Chondrocyte (in vitro differentiated cells): ENCODE measurements at regions not wholly inside any gene's neighbourhood (a gene's known extent, or its start where the extent isn't known, plus 50 kb on each side); places are given as distances from the start of the nearest gene placed in this dataset.

Experiments
- DNase-seq: peaks from one replicate; pipeline ENCODE4 v3.0.0; 2021; ENCODE audit warnings: mixed read lengths, low spot score
- H3K27ac Mint-ChIP-seq: one replicate; pipeline ENCODE4 v1.8.0; 2021; ENCODE audit warnings: mild to moderate bottlenecking, moderate library complexity, mixed read lengths; ENCODE audit not compliant: unreplicated experiment
- H3K27me3 Mint-ChIP-seq: 2 replicates; pipeline ENCODE4 v1.8.0; 2021; ENCODE audit warnings: low read depth, mixed read lengths
- H3K36me3 Mint-ChIP-seq: 2 replicates; pipeline ENCODE4 v1.8.0; 2021; ENCODE audit warnings: low read depth, mixed read lengths
- H3K4me1 Mint-ChIP-seq: 2 replicates; pipeline ENCODE4 v1.8.0; 2021; ENCODE audit warnings: low read depth, mild to moderate bottlenecking, mixed read lengths
- H3K4me3 Mint-ChIP-seq: one replicate; pipeline ENCODE4 v1.8.0; 2021; ENCODE audit warnings: mild to moderate bottlenecking, moderate library complexity, mixed read lengths; ENCODE audit not compliant: unreplicated experiment
- H3K9me3 Mint-ChIP-seq: 2 replicates; pipeline ENCODE4 v1.8.0; 2021; ENCODE audit warnings: low read depth, mixed read lengths
- TF ChIP-seq, protein P1 (sequence below): fragments of 200-600 bp; sonication (generic); IDR thresholded peaks from 2 replicates; pipeline ENCODE4 v1.5.0; 2021; ENCODE audit warnings: antibody characterized with exemption, mild to moderate bottlenecking, moderate library complexity

DNA sequence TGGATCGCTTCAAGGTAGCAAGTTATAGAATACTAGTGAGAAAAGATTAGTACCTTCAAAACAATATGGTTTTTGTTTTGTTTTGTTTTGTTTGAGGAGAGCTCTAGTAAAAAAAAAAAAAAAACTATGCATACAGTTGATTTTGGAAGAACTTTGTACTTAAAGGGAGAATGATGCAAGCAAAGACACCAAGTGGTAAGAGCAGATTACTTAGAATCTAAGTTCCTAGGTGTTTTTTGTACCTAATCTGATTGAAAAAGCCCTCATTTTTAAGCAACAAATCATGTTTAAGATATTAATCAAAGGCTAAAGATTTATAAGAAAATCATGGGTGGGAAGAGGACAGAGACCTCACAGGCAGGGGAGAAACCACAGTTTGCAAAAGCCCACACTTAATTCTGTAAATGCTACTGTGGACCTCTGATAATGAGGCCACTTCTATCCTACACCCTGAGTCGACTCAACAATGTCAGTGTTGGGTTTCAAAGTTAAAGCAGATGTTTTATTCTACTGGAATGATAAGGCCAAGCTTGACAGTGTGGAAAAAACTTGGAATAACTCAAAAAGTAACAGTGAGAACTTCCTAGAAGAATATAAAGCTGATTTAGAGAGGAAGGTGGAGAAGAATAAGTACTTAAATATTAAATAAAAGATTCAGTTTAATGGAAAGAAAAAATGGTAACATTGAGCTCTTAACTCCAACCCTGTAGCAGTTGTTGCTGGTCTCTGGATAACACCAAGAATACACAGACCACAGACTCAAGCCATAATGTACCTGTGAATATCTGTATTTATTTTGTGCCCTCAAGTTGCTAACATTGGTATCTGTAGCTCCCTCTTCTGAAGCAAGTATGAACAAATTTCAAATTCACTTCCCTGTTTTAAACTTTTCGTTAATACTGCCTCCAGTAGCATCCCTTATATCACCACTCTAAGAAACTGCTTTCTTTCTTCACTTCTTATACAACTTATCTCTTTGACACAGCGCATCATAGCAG is 1047.8 kb downstream of the EPHA7 start:
- peaks cover 6% of the 10 kb centered on the region for H3K4me1 Mint-ChIP-seq
- no peak overlapping the region for H3K4me3 Mint-ChIP-seq
- no peak overlapping the region for H3K27ac Mint-ChIP-seq
- TF ChIP-seq, protein P1, sequence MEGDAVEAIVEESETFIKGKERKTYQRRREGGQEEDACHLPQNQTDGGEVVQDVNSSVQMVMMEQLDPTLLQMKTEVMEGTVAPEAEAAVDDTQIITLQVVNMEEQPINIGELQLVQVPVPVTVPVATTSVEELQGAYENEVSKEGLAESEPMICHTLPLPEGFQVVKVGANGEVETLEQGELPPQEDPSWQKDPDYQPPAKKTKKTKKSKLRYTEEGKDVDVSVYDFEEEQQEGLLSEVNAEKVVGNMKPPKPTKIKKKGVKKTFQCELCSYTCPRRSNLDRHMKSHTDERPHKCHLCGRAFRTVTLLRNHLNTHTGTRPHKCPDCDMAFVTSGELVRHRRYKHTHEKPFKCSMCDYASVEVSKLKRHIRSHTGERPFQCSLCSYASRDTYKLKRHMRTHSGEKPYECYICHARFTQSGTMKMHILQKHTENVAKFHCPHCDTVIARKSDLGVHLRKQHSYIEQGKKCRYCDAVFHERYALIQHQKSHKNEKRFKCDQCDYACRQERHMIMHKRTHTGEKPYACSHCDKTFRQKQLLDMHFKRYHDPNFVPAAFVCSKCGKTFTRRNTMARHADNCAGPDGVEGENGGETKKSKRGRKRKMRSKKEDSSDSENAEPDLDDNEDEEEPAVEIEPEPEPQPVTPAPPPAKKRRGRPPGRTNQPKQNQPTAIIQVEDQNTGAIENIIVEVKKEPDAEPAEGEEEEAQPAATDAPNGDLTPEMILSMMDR = no peak
- H3K9me3 Mint-ChIP-seq = peaks cover 12% of the 10 kb centered on the region
- DNase-seq = no peak
- no peaks in the 10 kb centered on the region for H3K27me3 Mint-ChIP-seq
- H3K36me3 Mint-ChIP-seq = no peaks in the 10 kb centered on the region

DNA sequence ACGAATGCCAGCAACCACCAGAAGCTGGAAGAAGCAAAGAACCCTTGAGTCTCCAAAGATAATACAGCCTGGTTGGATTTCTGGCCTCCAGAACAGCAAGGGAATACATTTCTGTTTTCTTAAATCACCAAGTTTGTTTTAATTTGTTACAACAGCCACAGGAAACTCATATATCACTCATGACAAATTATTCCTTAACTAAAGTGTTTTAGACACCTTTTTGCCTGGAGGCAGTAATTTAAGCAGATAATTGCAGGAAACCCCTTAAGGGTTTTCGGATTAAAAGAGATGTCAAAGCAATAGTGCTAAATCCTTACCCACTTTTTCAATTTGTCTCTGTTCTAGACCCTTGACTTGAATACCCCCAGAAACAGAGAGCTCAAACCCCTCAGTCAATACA is 1050.0 kb downstream of the EPHA7 start:
- H3K27ac Mint-ChIP-seq = peak overlapping the region; percentile 18
- no peaks in the 10 kb centered on the region for H3K27me3 Mint-ChIP-seq
- H3K36me3 Mint-ChIP-seq = no peaks in the 10 kb centered on the region
- TF ChIP-seq, protein P1 = no peak
- no peak for DNase-seq
- H3K4me1 Mint-ChIP-seq = peaks cover 10% of the 10 kb centered on the region
- no peak overlapping the region for H3K4me3 Mint-ChIP-seq
- H3K9me3 Mint-ChIP-seq = peaks cover 13% of the 10 kb centered on the region

DNA sequence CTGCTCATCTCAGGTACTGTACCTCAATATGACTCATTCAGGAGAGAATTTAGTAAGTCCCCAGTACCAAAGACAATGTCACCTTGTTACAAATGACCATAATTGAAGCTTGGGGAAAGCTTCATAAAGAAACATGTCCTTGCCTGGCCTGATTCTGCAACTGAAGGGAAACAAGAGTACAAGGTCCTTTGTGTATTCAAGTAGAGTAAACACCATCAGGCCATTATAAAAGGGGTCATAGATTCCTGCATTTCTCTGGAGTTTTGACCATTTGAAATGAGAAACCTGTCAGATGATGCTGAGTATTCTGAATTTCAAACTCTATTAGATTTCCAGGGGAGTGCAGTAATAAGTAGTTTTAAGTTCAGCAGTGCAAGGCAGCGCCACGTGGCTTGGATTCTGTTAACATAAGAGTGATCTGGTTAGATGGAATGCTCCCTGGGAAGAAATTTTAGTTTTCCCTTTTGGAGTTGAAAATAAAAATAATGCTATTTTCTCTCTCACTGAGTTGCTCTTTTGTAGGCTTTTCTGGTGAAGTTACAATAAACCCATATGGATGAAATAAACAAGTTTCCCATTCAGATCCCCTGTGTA is 1054.3 kb downstream of the EPHA7 start:
- Mint-ChIP-seq H3K27ac (no peak overlapping the region), H3K27me3 (no peaks in the 10 kb centered on the region), H3K9me3 (peaks cover 13% of the 10 kb centered on the region), H3K36me3 (no peaks in the 10 kb centered on the region), H3K4me1 (peaks cover 6% of the 10 kb centered on the region), H3K4me3 (no peak overlapping the region)
- DNase-seq = no peak
- TF ChIP-seq, protein P1 = no peak

DNA sequence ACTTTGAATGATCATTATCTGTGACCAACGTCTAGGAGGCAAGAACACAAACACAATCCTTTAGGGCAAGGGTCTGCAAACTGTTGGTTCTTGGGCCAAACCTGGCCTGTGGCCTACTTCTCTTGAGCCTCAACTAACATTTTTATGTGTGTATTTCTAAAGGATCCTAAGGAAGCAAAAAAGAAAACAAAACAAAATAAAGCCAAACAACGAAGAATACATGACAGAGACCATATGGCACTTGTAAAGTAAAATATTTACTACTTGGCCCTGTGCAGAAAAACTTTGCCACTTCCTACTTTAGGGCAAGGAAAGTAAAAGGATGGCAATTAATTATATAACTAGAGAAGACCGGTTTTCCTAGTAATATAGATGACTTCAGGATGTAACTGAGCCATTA is 1056.2 kb downstream of the EPHA7 start:
- Mint-ChIP-seq H3K4me3 (no peak overlapping the region), H3K36me3 (no peaks in the 10 kb centered on the region), H3K27me3 (no peaks in the 10 kb centered on the region), H3K4me1 (peaks cover 6% of the 10 kb centered on the region), H3K27ac (no peak overlapping the region), H3K9me3 (peaks cover 2% of the 10 kb centered on the region)
- DNase-seq = no peak
- TF ChIP-seq, protein P1 = no peak

DNA sequence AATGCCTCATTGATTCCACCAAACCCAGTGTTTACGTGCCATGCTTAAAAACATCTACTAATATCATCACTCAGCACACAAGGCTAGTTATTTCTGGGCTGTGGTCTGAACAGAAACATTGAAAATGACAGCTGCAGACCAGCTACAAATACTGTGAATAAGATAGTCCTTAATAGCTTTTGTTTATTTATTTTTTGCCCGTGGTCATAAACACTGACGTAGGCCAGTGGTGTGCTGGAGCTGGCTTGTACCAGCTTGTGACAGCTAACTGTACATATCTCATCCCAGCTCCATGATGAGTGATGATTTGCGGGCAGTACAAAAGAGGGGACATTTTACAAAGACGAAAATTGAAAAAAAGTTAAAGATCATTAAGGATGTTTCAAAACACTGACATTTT is 1057.0 kb downstream of the EPHA7 start:
- Mint-ChIP-seq H3K4me3 (no peak overlapping the region), H3K27me3 (no peaks in the 10 kb centered on the region), H3K9me3 (peaks cover 2% of the 10 kb centered on the region), H3K27ac (no peak overlapping the region), H3K4me1 (peaks cover 6% of the 10 kb centered on the region), H3K36me3 (no peaks in the 10 kb centered on the region)
- DNase-seq = no peak
- TF ChIP-seq, protein P1 = no peak
